ENCODE measurements at regions not wholly inside any gene's neighbourhood (a gene's known extent, or its start where the extent isn't known, plus 50 kb on each side); places are given as distances from the start of the nearest gene placed in this dataset.

DNA sequence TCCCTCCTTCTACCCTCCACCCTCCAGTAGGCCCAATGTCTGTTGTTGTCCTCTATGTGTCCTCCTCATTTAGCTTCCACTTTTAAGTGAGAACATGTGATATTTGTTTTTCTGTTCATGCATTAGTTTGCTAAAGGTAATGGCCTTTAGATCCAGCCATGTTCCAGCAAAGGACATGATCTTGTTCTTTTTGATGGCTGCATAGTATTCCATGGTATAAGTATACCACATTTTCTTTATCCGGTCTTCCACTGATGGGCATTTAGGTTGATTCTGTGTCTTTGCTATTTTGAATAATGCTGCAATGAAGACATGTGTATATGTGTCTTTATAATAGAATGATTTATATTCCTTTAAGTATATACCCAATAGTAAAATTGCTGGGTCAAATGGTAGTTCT lies 232.5 kb upstream of the PRR16 start:
- TF ChIP-seq NFIC (IDR thresholded peaks at IDR 0.05) (no peak), ZNF324 (CRISPR knock-in tag; IDR thresholded peaks at IDR 0.05) (no peak), CTCF (IDR thresholded peaks at IDR 0.05 in 2 of 3, conservative IDR thresholded peaks at IDR 0.05 in 1 of 3; ENCODE audit: insufficient read depth in 2 of 3, low read depth in 1 of 3, low read length in 3 of 3) (no peak), ZNF232 (CRISPR knock-in tag; IDR thresholded peaks at IDR 0.05) (no peak), SMAD3 (CRISPR knock-in tag; conservative IDR thresholded peaks at IDR 0.05) (no peak), ELF4 (CRISPR knock-in tag; IDR thresholded peaks at IDR 0.05) (no peak), MAZ (CRISPR knock-in tag; conservative IDR thresholded peaks at IDR 0.05 in 1 of 2, IDR thresholded peaks at IDR 0.05 in 1 of 2) (no peak), POLR2A (conservative IDR thresholded peaks at IDR 0.05) (no peak), GABPB2 (CRISPR knock-in tag; conservative IDR thresholded peaks at IDR 0.05) (no peak)
- TF ChIP-seq, protein P1, sequence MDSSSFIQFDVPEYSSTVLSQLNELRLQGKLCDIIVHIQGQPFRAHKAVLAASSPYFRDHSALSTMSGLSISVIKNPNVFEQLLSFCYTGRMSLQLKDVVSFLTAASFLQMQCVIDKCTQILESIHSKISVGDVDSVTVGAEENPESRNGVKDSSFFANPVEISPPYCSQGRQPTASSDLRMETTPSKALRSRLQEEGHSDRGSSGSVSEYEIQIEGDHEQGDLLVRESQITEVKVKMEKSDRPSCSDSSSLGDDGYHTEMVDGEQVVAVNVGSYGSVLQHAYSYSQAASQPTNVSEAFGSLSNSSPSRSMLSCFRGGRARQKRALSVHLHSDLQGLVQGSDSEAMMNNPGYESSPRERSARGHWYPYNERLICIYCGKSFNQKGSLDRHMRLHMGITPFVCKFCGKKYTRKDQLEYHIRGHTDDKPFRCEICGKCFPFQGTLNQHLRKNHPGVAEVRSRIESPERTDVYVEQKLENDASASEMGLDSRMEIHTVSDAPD (CRISPR knock-in tag; IDR thresholded peaks at IDR 0.05): no peak

Data from K562 (cell line).